Hepatocyte (in vitro differentiated cells): ENCODE measurements at regions not wholly inside any gene's neighbourhood (a gene's known extent, or its start where the extent isn't known, plus 50 kb on each side); places are given as distances from the start of the nearest gene placed in this dataset.

Experiments
- DNase-seq: peaks from one replicate; pipeline ENCODE4 v3.0.0-alpha.2; 2016; ENCODE audit warnings: low spot score
- H2AFZ ChIP-seq: fragments of 200-600 bp; sonication (generic); 2 replicates; pipeline ENCODE4 v1.6.0; 2016; ENCODE audit warnings: antibody characterized with exemption, mild to moderate bottlenecking
- H3K27ac ChIP-seq: fragments of 200-600 bp; sonication (generic); 2 replicates; pipeline ENCODE4 v1.5.1; 2016; ENCODE audit warnings: mild to moderate bottlenecking
- H3K27me3 ChIP-seq: fragments of 200-600 bp; sonication (generic); 2 replicates; pipeline ENCODE4 v1.6.1; 2016
- H3K36me3 ChIP-seq: fragments of 200-600 bp; sonication (generic); replicated peaks from 2 replicates; pipeline ENCODE4 v1.5.1; 2016; ENCODE audit warnings: low read depth; ENCODE audit not compliant: insufficient read depth
- H3K4me1 ChIP-seq: fragments of 200-600 bp; sonication (generic); 2 replicates; pipeline ENCODE4 v1.5.1; 2016; ENCODE audit warnings: mild to moderate bottlenecking, moderate library complexity; ENCODE audit not compliant: insufficient read depth
- H3K4me2 ChIP-seq: fragments of 200-600 bp; sonication (generic); 2 replicates; pipeline ENCODE4 v1.6.0; 2016
- H3K4me3 ChIP-seq: fragments of 200-600 bp; sonication (generic); 2 replicates; pipeline ENCODE4 v1.5.1; 2016; ENCODE audit warnings: mild to moderate bottlenecking
- H3K79me2 ChIP-seq: fragments of 200-600 bp; sonication (generic); 2 replicates; pipeline ENCODE4 v1.6.0; 2017; ENCODE audit warnings: mild to moderate bottlenecking
- H3K9me2 ChIP-seq: fragments of 200-600 bp; sonication (generic); replicated peaks from 2 replicates; pipeline ENCODE4 v1.6.0; 2017; ENCODE audit warnings: mild to moderate bottlenecking; ENCODE audit not compliant: insufficient read depth
- H3K9me3 ChIP-seq: fragments of 200-600 bp; sonication (generic); 2 replicates; pipeline ENCODE4 v1.5.1; 2016; ENCODE audit warnings: low read depth, mild to moderate bottlenecking
- H4K20me1 ChIP-seq: fragments of 200-600 bp; sonication (generic); 2 replicates; pipeline ENCODE4 v1.6.0; 2016; ENCODE audit warnings: mild to moderate bottlenecking; ENCODE audit not compliant: insufficient read depth, poor library complexity, severe bottlenecking
- CTCF ChIP-seq: fragments of 200-600 bp; sonication (generic); IDR thresholded peaks from 2 replicates; pipeline ENCODE4 v1.5.1; 2016; ENCODE audit warnings: antibody characterized with exemption, mild to moderate bottlenecking; ENCODE audit not compliant: poor library complexity
- EZH2 ChIP-seq: fragments of 200-600 bp; sonication (generic); IDR thresholded peaks from 2 replicates; pipeline ENCODE4 v1.6.1; 2016; ENCODE audit warnings: antibody characterized with exemption, mild to moderate bottlenecking, borderline replicate concordance
- EZH2phosphoT487 ChIP-seq: fragments of 200-600 bp; sonication (generic); IDR thresholded peaks from one replicate; pipeline ENCODE4 v1.6.1; 2018; ENCODE audit warnings: antibody characterized with exemption, mild to moderate bottlenecking, low read depth, moderate library complexity; ENCODE audit not compliant: unreplicated experiment, severe bottlenecking
- WGBS: methylation state at CpG from one replicate; pipeline ENCODE4 v1.1.6; 2016; ENCODE audit warnings: low lambda C conversion rate; ENCODE audit errors: missing lambda C conversion rate; 5-methylcytosine and 5-hydroxymethylcytosine counted together

- WGBS: 85% methylated on average over 23 of the region's 23 CpGs
- Histone ChIP-seq H3K4me3 (no peak overlapping the region), H3K27ac (no peak overlapping the region), H4K20me1 (no peaks in the 10 kb centered on the region), H3K27me3 (no peaks in the 10 kb centered on the region), H3K36me3 (no peaks in the 10 kb centered on the region), H3K4me1 (no peaks in the 10 kb centered on the region), H2AFZ (no peak overlapping the region), H3K4me2 (no peak overlapping the region), H3K9me3 (no peaks in the 10 kb centered on the region), H3K79me2 (no peaks in the 10 kb centered on the region), H3K9me2 (no peaks in the 10 kb centered on the region)
- TF ChIP-seq EZH2: no peak
- TF ChIP-seq EZH2phosphoT487: no peak
- DNase-seq: no peak
Observed at GRCh38 chr22:49540084-49540912, 287.4 kb downstream of the BRD1 start.

GRCh38 chr22:49538006-49538405 is 289.7 kb downstream of the BRD1 start:
- Histone ChIP-seq H3K36me3 (no peaks in the 10 kb centered on the region), H3K4me3 (no peak overlapping the region), H4K20me1 (no peaks in the 10 kb centered on the region), H2AFZ (no peak overlapping the region), H3K9me3 (no peaks in the 10 kb centered on the region), H3K27me3 (no peaks in the 10 kb centered on the region), H3K4me2 (no peak overlapping the region), H3K9me2 (no peaks in the 10 kb centered on the region), H3K27ac (no peak overlapping the region), H3K79me2 (no peaks in the 10 kb centered on the region), H3K4me1 (no peaks in the 10 kb centered on the region)
- DNase-seq: no peak
- no peak for TF ChIP-seq EZH2phosphoT487
- TF ChIP-seq EZH2: no peak
- TF ChIP-seq CTCF: no peak
- WGBS: 87% methylated on average over 6 of the region's 6 CpGs

GRCh38 chr22:49536571-49537131 is 291.0 kb downstream of the BRD1 start:
- Histone ChIP-seq H3K4me2 (no peak overlapping the region), H3K27ac (no peak overlapping the region), H3K9me2 (no peaks in the 10 kb centered on the region), H4K20me1 (no peaks in the 10 kb centered on the region), H3K9me3 (no peaks in the 10 kb centered on the region), H3K36me3 (no peaks in the 10 kb centered on the region), H2AFZ (no peak overlapping the region), H3K4me3 (no peak overlapping the region), H3K4me1 (no peaks in the 10 kb centered on the region), H3K79me2 (no peaks in the 10 kb centered on the region), H3K27me3 (no peaks in the 10 kb centered on the region)
- no peak for DNase-seq
- TF ChIP-seq EZH2 (no peak), CTCF (no peak), EZH2phosphoT487 (no peak)
- WGBS: 28% methylated on average over 17 of the region's 17 CpGs

- TF ChIP-seq EZH2phosphoT487 (no peak), EZH2 (no peak), CTCF (no peak)
- no peaks in the 10 kb centered on the region for H3K36me3 ChIP-seq
- H3K79me2 ChIP-seq: no peaks in the 10 kb centered on the region
- no peaks in the 10 kb centered on the region for H3K9me2 ChIP-seq
- H3K9me3 ChIP-seq: no peaks in the 10 kb centered on the region
- no peak for DNase-seq
- H4K20me1 ChIP-seq: no peaks in the 10 kb centered on the region
- 82% methylated on average over 10 of the region's 16 CpGs for whole genome bisulfite sequencing
- no peaks in the 10 kb centered on the region for H3K4me1 ChIP-seq
- H3K27me3 ChIP-seq: no peaks in the 10 kb centered on the region
- no peak overlapping the region for H3K27ac ChIP-seq
- H2AFZ ChIP-seq: no peak overlapping the region
- no peak overlapping the region for H3K4me3 ChIP-seq
- H3K4me2 ChIP-seq: no peak overlapping the region
Observed at GRCh38 chr22:49535527-49536125, 292.0 kb downstream of the BRD1 start.
